GM23248 (cell line): ENCODE measurements at regions not wholly inside any gene's neighbourhood (a gene's known extent, or its start where the extent isn't known, plus 50 kb on each side); places are given as distances from the start of the nearest gene placed in this dataset.

Experiments
- DNase-seq: peaks from one replicate; pipeline ENCODE4 v3.0.0-alpha.2; 2015
- H2AFZ ChIP-seq: fragments of 200-600 bp; sonication (generic); 2 replicates; pipeline ENCODE4 v1.6.1; 2016; ENCODE audit warnings: antibody characterized with exemption
- H3F3A ChIP-seq: fragments of 200-600 bp; sonication (generic); 2 replicates; pipeline ENCODE4 v1.6.1; 2016; ENCODE audit warnings: mild to moderate bottlenecking, antibody characterized with exemption, mixed run types; ENCODE audit not compliant: insufficient read depth
- H3K27ac ChIP-seq: fragments of 200-600 bp; sonication (generic); 2 replicates; pipeline ENCODE4 v1.5.1; 2016; ENCODE audit warnings: mild to moderate bottlenecking
- H3K27me3 ChIP-seq: fragments of 200-600 bp; sonication (generic); replicated peaks from 2 replicates; pipeline ENCODE4 v1.6.1; 2016; ENCODE audit warnings: mild to moderate bottlenecking; ENCODE audit not compliant: insufficient read depth
- H3K36me3 ChIP-seq: fragments of 200-600 bp; sonication (generic); 2 replicates; pipeline ENCODE4 v1.6.1; 2016; ENCODE audit warnings: low read depth, mild to moderate bottlenecking
- H3K4me1 ChIP-seq: fragments of 200-600 bp; sonication (generic); 2 replicates; pipeline ENCODE4 v1.6.1; 2016; ENCODE audit warnings: mild to moderate bottlenecking; ENCODE audit not compliant: insufficient read depth
- H3K4me2 ChIP-seq: fragments of 200-600 bp; sonication (generic); one replicate; pipeline ENCODE4 v1.6.1; 2016; ENCODE audit warnings: mild to moderate bottlenecking; ENCODE audit not compliant: unreplicated experiment
- H3K4me3 ChIP-seq: fragments of 200-600 bp; sonication (generic); 2 replicates; pipeline ENCODE4 v1.5.1; 2016; ENCODE audit warnings: mild to moderate bottlenecking
- H3K79me2 ChIP-seq: fragments of 200-600 bp; sonication (generic); 2 replicates; pipeline ENCODE4 v1.6.1; 2016; ENCODE audit warnings: mild to moderate bottlenecking; ENCODE audit not compliant: insufficient read depth
- H3K9ac ChIP-seq: fragments of 200-600 bp; sonication (generic); 2 replicates; pipeline ENCODE4 v1.6.1; 2016; ENCODE audit warnings: mild to moderate bottlenecking
- H3K9me2 ChIP-seq: fragments of 200-600 bp; sonication (generic); 2 replicates; pipeline ENCODE4 v1.6.1; 2016; ENCODE audit warnings: mixed run types, mild to moderate bottlenecking, moderate library complexity; ENCODE audit not compliant: insufficient read depth
- H3K9me3 ChIP-seq: fragments of 200-600 bp; sonication (generic); one replicate; pipeline ENCODE4 v1.6.1; 2017; ENCODE audit warnings: low read depth
- H4K20me1 ChIP-seq: fragments of 200-600 bp; sonication (generic); 2 replicates; pipeline ENCODE4 v1.6.0; 2016; ENCODE audit not compliant: insufficient read depth
- EZH2 ChIP-seq: fragments of 200-600 bp; sonication (generic); IDR thresholded peaks from 2 replicates; pipeline ENCODE4 v1.6.1; 2018; ENCODE audit warnings: antibody characterized with exemption, mild to moderate bottlenecking; ENCODE audit not compliant: insufficient read depth, poor library complexity, severe bottlenecking
- EZH2phosphoT487 ChIP-seq: fragments of 200-600 bp; sonication (generic); IDR thresholded peaks from 2 replicates; pipeline ENCODE4 v1.6.1; 2018; ENCODE audit warnings: antibody characterized with exemption, moderate library complexity, mild to moderate bottlenecking, low read depth; ENCODE audit not compliant: insufficient read depth
- WGBS, 2 experiments: methylation state at CpG; one replicate each; pipeline ENCODE4 v1.1.6; 2015 to 2017; ENCODE audit warnings: low lambda C conversion rate in 2 of 2, low coverage in 1 of 2; ENCODE audit errors: missing lambda C conversion rate in 2 of 2; 5-methylcytosine and 5-hydroxymethylcytosine counted together
- in situ Hi-C: fragments of 300-500 bp; cut with MboI; formaldehyde crosslinking; loops from 2 replicates; pipeline ENCODE4 v1.15.0; 2020

DNA sequence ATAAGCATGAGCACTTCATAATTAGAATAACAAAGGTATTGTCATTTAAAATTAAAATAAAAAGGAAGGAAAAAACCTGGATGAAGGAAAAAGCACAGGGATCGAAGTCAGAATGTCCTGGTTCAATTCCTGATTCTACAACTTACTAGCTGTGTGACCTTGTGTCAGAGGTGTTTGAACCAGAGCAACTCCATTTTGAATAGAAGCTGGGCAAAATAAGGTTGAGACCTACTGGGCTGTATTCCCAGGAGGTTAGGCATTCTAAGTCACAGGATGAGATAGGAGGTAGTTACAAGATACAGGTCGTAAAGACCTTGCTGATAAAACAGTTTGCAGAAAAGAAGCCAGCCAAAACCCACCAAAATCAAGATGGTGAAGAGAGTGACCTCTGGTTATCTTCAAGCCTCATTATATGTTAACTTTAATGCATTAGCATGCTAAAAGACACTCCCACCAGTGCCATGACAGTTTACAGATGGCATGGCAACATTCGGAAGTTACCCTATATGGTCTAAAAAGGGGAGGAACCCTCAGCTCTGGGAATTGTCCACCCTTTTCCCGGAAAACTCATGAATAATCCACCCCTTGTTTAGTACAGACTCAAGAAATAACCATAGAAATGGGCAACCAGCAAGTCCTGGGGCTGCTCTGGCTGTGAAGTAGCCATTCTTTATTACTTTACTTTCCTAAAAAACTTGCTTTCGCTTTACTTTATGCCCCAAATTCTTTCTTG lies 412.7 kb downstream of the PIK3R1 start:
- in situ Hi-C loops, result no loop called here
- WGBS, 2 experiments, result 81 to 83% methylated on average over 5 of the region's 5 CpGs

DNA sequence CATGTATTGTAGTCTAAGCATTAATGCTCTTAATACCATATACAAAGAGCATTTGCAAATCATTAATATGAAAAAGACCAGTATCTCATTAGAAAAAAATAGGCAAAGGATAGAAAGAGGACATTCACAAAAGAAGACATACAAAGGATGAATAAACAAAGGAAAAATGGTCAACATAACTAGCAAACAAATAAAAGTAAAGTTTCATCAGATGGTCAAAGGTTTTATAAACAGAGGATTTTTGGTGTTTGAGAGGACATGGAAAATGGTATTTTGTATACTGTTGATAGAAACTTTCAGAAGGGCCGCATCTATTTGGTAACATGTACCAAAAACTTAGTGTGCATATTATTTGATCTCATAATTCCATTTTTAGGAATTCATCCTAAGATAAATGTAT lies 414.8 kb downstream of the PIK3R1 start:
- no peaks in the 10 kb centered on the region for H3K4me1 ChIP-seq
- H4K20me1 ChIP-seq, result no peaks in the 10 kb centered on the region
- H3K4me2 ChIP-seq, result no peak overlapping the region
- WGBS, 2 experiments, result 65 to 85% methylated on average over 1 of the region's 1 CpG
- H3K9me3 ChIP-seq, result no peaks in the 10 kb centered on the region
- TF ChIP-seq EZH2phosphoT487 (no peak), EZH2 (no peak)
- H3K9ac ChIP-seq, result no peak overlapping the region
- H3K27me3 ChIP-seq, result no peaks in the 10 kb centered on the region
- no peak overlapping the region for H2AFZ ChIP-seq
- no peak overlapping the region for H3K4me3 ChIP-seq
- H3K36me3 ChIP-seq, result no peaks in the 10 kb centered on the region
- H3F3A ChIP-seq, result no peaks in the 10 kb centered on the region
- no peak overlapping the region for H3K27ac ChIP-seq
- no peaks in the 10 kb centered on the region for H3K79me2 ChIP-seq
- in situ Hi-C loops, result no loop called here
- no peaks in the 10 kb centered on the region for H3K9me2 ChIP-seq
- DNase-seq, result no peak

More for the DNA sequence above, 412.7 kb downstream of the PIK3R1 start:
- DNase-seq, result no peak
- Histone ChIP-seq H2AFZ (no peak overlapping the region), H3K4me3 (no peak overlapping the region), H3K4me2 (no peak overlapping the region), H3K9ac (no peak overlapping the region), H3K9me2 (no peaks in the 10 kb centered on the region), H3F3A (no peaks in the 10 kb centered on the region), H3K4me1 (no peaks in the 10 kb centered on the region), H3K79me2 (no peaks in the 10 kb centered on the region), H3K36me3 (no peaks in the 10 kb centered on the region), H3K9me3 (no peaks in the 10 kb centered on the region), H3K27me3 (no peaks in the 10 kb centered on the region), H3K27ac (no peak overlapping the region), H4K20me1 (no peaks in the 10 kb centered on the region)
- TF ChIP-seq EZH2phosphoT487 (no peak), EZH2 (no peak)

GRCh38 chr5:68631884-68632283 lies 416.3 kb downstream of the PIK3R1 start:
- H4K20me1 ChIP-seq, result no peaks in the 10 kb centered on the region
- DNase-seq, result no peak
- H3K9ac ChIP-seq, result no peak overlapping the region
- no peak overlapping the region for H2AFZ ChIP-seq
- H3K4me1 ChIP-seq, result no peaks in the 10 kb centered on the region
- no peaks in the 10 kb centered on the region for H3K36me3 ChIP-seq
- H3K9me3 ChIP-seq, result no peaks in the 10 kb centered on the region
- H3F3A ChIP-seq, result no peaks in the 10 kb centered on the region
- no peak overlapping the region for H3K4me2 ChIP-seq
- no peak overlapping the region for H3K27ac ChIP-seq
- no peaks in the 10 kb centered on the region for H3K27me3 ChIP-seq
- no peaks in the 10 kb centered on the region for H3K79me2 ChIP-seq
- H3K4me3 ChIP-seq, result no peak overlapping the region
- WGBS, 2 experiments, result 58 to 65% methylated on average over 2 of the region's 2 CpGs
- in situ Hi-C loops, result no loop called here
- TF ChIP-seq EZH2 (no peak), EZH2phosphoT487 (no peak)
- H3K9me2 ChIP-seq, result no peaks in the 10 kb centered on the region

- H3K9ac ChIP-seq, result no peak overlapping the region
- no peaks in the 10 kb centered on the region for H3K9me3 ChIP-seq
- DNase-seq, result no peak
- no peaks in the 10 kb centered on the region for H3K27me3 ChIP-seq
- no peaks in the 10 kb centered on the region for H3K79me2 ChIP-seq
- H3K4me2 ChIP-seq, result no peak overlapping the region
- 91 to 92% methylated on average over 3 of the region's 3 CpGs for WGBS, 2 experiments
- in situ Hi-C loops, result no loop called here
- no peaks in the 10 kb centered on the region for H4K20me1 ChIP-seq
- no peaks in the 10 kb centered on the region for H3K4me1 ChIP-seq
- H3K27ac ChIP-seq, result no peak overlapping the region
- no peak overlapping the region for H2AFZ ChIP-seq
- H3K36me3 ChIP-seq, result no peaks in the 10 kb centered on the region
- TF ChIP-seq EZH2 (no peak), EZH2phosphoT487 (no peak)
- no peaks in the 10 kb centered on the region for H3K9me2 ChIP-seq
- no peak overlapping the region for H3K4me3 ChIP-seq
- H3F3A ChIP-seq, result no peaks in the 10 kb centered on the region
These were observed 425.7 kb downstream of the PIK3R1 start for GRCh38 chr5:68641211-68641610.
